Suppressor macrophage treated with lipopolysaccharide for 1 hour (primary cell): ENCODE measurements at regions not wholly inside any gene's neighbourhood (a gene's known extent, or its start where the extent isn't known, plus 50 kb on each side); places are given as distances from the start of the nearest gene placed in this dataset.

ENCODE experiments used
- DNase-seq, 3 donors: peaks; one replicate each; pipeline ENCODE4 v3.0.0-alpha.2; 2020 to 2022

DNA sequence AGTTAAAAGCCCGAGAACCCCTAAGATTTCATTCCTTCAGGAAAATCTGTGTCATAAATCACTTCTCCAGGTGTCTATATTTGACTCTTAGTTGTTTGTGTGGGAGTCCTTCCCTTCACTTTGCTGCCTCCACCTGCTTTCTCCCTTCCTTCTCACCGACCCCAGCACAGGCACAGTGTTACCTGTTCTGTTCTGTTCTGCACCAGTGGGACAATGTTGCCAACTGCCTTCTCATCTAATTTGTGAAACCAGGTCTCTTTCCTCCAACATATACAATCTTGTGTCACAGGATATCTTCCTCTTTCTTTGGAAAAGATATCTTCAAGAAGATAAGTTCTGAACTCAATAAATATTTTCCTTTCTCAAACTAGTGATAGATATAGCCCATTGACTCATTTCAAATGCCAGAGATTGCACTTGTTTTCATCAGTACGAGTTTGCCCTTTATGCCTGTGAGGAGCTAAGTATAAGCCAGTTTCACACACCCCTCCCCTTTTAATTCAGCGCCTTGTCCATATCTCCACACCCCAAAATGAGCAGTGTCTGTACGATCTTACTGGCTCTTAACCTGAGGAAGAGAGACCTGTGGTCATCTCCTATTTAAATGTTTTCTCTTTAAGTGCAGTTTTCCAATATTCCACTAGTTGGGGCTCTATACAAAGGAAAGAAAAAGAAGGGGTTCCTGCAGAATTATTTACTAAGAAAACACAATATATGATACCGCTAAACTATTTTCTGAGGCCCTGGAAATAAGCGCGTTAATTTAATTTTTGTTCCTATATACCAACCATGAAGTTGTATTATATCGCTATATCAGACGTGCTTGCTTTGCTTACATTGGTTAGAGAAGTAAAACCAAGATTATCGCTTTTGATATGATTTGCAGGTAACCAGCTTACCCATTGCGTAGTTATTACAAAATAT is 81.6 kb upstream of the PREP start:
- peak; percentile 51 to 83 (median 74) for DNase-seq

DNA sequence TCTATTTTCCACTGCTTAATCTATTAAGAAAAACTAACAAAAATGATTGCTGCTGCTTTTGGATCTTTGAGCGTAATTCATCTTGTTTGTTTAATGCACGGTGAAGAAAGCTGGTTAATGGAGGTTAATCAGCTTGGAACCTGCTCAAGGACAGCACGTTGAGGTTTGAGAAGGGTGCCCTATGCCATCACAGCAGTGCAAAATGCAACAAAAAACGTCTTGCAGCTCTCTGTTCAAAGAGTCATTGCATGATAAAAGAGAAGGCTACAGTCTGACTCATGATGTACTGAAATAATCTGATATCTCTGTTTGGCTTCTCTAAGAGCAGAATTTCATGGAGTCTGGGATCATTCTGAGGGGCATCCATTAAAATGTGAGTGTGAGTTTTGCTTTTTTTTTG is 80.6 kb upstream of the PREP start:
- no peak for DNase-seq

GRCh38 chr6:105482921-105483320 is 80.0 kb upstream of the PREP start:
- no peak for DNase-seq

DNA sequence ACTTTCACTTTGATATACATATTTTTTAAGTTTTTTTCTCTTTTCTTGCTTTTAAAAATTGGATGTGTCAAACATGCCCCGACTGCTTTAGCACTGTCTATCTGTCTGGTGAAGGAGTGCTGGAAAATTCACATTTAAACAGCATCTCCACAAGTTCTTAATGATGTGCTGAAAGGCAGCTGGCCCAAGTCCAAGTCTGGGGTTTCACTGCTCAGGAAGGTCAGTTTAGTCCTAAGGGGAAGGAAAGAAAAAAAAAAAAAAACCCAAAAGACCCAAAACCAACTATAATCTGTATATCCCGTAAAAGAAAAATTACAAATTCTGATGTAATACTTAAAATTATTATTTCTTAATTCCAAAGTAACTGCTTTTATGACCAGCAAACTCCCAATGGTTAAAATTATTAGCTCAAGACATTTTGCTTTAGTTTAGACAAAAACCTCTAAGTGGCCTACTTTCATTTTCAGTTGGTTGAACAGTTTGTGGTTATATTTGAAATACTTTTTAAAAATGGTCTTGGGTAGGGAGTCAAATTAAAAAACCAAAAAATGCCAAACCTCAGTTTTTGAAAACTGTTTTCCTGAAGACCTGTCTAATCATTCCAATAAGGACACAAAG is 79.5 kb upstream of the PREP start:
- peak in 1 of 3 donors; percentile 35 for DNase-seq

DNA sequence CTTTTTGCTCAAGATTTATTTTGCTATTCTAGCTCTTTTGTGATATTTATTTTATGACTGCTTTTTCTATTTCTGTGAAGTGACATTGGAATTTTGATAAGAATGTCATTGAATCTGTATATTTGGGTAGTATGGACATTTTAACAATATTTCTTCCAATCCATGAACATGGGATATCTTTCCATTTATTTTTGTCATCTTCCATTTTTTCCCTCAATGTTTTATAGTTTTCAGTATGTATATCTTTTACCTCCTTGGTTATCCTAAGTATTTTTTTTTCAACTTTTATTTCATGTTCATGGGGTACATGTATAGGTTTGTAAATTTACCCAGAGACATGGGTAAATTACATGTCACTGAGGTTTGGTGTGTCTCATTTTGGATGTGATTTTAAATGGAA is 74.1 kb upstream of the PREP start:
- no peak for DNase-seq

DNA sequence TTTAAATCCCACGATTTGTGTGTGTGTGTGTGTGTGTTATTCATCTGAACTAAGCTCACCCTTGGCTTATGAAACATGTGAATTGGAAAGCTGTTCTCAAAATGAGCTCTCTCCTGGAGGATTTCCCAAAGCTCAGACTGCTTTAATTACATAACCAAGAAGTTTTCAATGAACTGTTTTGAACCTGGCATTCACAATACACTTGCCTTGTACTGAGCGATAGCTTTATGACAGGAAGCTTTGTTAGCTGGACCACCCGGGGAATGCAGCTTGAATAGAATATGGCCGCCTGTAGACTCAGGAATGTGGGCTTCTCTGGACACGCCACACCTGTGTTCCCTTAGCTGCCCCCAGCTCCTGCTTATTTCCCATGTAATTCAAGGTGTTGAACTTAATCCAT is 71.4 kb upstream of the PREP start:
- no peak for DNase-seq

DNA sequence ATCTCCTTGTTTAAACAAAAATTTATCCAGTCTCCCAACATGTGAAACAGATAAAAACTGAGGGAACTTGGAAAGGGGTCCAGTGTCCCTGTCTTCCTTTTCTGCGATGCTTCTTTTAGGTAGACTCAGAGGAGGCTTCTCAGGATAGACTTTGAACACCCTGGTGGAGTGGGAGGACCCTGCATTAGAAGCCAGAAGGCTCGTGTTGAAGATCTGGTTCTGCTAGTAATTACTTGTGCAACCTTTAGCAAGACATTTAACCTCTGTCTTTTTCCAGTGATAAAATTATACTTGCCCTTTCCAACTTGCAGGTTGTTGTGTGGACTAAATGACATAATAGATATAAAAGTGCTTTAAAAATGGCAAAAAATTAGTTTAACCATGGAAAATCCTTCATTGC is 67.1 kb upstream of the PREP start:
- no peak for DNase-seq

DNA sequence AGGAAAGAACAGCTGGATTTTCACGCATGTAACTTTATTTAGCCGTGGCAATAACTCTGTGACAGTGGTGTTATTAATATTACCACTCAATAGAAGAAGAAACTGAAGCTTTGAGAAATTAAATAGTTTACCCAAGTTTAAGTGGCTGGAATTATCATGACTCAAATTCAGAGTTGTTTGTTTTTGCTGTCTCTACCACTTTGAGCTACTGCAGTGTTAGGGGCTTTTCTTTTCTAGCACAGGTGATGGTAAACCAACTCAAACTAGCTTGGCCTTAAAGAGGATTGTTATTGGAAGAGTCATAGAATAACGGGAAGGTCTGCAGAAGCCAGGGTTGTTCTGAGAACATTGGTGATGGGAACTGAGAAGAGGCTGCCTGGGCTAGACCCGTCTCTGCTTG is 66.0 kb upstream of the PREP start:
- DNase-seq: no peak

DNA sequence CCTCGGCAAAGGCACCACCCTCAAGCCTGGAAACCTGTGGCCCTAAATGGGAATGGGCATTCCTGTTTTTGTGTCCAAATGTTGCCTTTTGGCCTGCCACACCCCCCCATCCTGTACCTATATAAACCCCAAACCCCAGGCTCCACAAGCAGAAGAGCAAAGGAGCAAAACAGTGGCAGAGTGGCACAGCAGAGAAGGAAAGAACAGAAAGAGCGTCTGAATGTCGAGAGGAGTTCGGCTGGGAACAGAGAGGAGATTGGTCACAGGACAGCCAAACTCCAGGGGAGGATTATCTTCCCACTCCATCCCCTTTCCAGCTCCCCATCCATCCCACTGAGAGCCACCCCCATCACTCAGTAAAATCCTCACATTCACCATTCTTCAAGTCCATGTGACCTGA is 58.0 kb upstream of the PREP start:
- DNase-seq: no peak

- peak; percentile 21 to 58 (median 52) for DNase-seq
These were observed 57.0 kb upstream of the PREP start for GRCh38 chr6:105459864-105460263.

DNA sequence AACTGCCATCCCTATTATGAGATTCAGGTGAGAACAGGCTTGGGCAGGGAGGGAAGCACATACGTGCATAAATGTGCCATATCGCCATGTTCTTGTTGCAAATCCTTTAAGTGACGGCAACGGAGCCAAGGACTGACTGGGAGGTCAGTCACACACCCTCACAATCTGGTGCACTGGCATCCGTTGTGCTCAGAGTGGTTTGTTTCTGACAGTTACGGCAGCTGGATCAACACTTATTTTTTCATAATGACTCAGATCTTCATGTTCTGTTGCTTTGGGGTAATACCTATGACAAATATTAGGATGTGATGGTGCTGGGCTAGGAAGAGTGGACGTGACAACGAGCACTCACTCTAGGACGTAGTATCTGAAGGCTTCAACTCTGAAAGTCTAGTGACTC is 56.2 kb upstream of the PREP start:
- DNase-seq: peak in 2 of 3 donors; percentile 16 to 22

GRCh38 chr6:105458551-105458950 is 55.7 kb upstream of the PREP start:
- peak; percentile 55 to 82 (median 62) for DNase-seq

DNA sequence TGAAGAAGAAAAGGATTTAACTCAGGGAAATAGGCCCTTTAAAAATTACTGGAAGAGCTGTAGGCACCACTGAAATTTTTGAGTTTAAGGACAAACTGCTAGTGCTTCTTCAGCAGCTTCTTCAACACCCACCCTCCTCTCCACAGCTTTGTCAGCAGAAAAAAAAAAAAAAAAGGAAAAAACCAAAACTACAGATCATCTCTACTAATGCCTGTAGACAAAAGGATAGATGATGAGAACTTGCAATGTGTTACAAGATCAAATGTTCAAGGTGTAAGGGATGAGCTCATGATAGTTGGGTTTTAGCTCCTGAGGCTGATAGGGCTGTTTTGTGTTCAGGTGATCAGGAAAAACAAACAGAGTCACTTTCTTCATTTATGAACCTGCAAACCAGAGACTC is 55.2 kb upstream of the PREP start:
- DNase-seq: no peak

DNA sequence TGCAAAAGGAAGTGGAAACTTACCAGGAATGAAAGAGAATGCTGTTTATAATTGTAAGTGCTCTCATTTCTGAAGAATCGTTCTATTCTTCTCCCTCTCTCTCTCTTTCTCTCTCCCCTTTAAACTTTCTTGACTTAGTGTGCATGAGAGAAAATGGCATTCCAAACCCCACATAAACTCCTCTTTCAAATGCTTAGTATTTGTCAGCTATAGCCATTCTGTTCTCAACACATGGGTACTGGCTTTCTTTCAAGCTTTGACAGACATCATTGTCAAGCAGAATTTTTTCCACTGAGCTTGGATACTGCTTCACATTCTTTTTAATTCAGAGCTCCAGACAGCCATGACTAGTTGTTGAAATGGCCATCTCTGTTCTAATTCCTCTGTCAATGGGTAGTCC is 51.1 kb upstream of the PREP start:
- DNase-seq: no peak

DNA sequence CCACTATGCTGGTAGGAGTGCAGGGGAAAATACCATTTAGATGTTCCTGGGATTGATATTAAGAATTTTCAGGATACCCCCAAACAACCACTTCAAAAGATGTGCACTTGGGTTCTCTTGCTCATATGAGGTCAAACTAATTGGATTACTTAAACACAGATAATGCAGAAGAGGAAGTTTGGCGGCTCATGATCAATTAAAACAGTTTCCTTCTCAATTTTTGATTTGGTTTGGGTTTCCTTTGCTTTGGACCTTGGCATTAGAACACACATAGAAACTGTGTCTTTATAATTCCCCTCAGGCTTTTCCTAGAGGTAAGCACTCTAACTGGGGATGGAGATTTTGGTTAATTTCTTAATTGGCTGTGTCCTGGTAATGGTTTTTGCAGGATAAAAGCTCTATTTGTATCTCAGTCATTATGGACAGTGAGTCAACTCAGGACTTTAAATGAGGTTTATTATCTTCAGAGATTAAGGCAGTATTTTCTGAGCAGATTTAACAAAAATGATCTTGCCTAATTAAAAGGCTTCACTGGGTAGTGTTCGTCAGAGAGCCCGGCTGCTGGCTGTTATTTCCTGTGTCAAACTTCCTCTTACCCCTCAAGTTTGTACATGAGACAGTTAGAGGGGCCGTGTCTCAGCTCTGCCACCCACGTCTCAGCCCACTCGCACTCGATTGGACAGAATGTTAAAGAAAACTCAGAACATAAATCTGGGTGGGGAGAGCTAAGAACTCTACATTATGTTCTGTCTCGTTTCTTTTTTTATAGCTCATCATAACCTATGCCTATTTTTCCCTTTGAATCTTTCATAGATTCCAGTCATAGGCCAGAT is 50.3 kb upstream of the PREP start:
- DNase-seq: peak; percentile 65 to 78 (median 74)
